Osteoblast (primary cell): ENCODE measurements at regions not wholly inside any gene's neighbourhood (a gene's known extent, or its start where the extent isn't known, plus 50 kb on each side); places are given as distances from the start of the nearest gene placed in this dataset.
A peak's percentile ranks its signal among the peaks of the same experiment; 100 is the strongest.

ENCODE experiments used
- DNase-seq: peaks from one replicate; pipeline ENCODE4 v3.0.0; 2011; ENCODE audit warnings: low spot score, mixed read lengths; ENCODE audit not compliant: insufficient read length; ENCODE audit errors: missing footprints
- H2AFZ ChIP-seq: 2 replicates; pipeline ENCODE4 v1.6.0; 2011; ENCODE audit warnings: mild to moderate bottlenecking, low read length
- H3K27ac ChIP-seq: 2 replicates; pipeline ENCODE4 v1.5.1; 2011; ENCODE audit warnings: mild to moderate bottlenecking, low read depth, low read length, moderate library complexity
- H3K27me3 ChIP-seq: 2 replicates; pipeline ENCODE4 v1.6.0; 2012; ENCODE audit warnings: mild to moderate bottlenecking, control low read depth, inconsistent platforms, low read length, moderate library complexity; ENCODE audit not compliant: insufficient read depth
- H3K36me3 ChIP-seq: 2 replicates; pipeline ENCODE4 v1.5.1; 2011; ENCODE audit warnings: mild to moderate bottlenecking, low read length, control low read depth, moderate library complexity; ENCODE audit not compliant: insufficient read depth
- H3K4me1 ChIP-seq: 2 replicates; pipeline ENCODE4 v1.5.1; 2011; ENCODE audit warnings: mild to moderate bottlenecking, low read length, control low read depth, moderate library complexity; ENCODE audit not compliant: insufficient read depth
- H3K4me2 ChIP-seq: 2 replicates; pipeline ENCODE4 v1.6.0; 2011; ENCODE audit warnings: mild to moderate bottlenecking, low read length; ENCODE audit not compliant: insufficient read depth
- H3K4me3 ChIP-seq: fragments of 200-600 bp; sonication (generic); 3 replicates; pipeline ENCODE4 v1.5.1; 2012; ENCODE audit warnings: mild to moderate bottlenecking, low read length, inconsistent platforms; ENCODE audit not compliant: insufficient read depth
- H3K79me2 ChIP-seq: 2 replicates; pipeline ENCODE4 v1.6.0; 2012; ENCODE audit warnings: mild to moderate bottlenecking, low read length, control low read depth, inconsistent platforms; ENCODE audit not compliant: insufficient read depth
- H3K9me3 ChIP-seq: 2 replicates; pipeline ENCODE4 v1.5.1; 2011; ENCODE audit warnings: low read depth, low read length, control low read depth
- H4K20me1 ChIP-seq: 2 replicates; pipeline ENCODE4 v1.6.0; 2012; ENCODE audit warnings: mild to moderate bottlenecking, low read length, control low read depth; ENCODE audit not compliant: insufficient read depth
- CTCF ChIP-seq: IDR thresholded peaks from 2 replicates; pipeline ENCODE4 v1.5.1; 2011; ENCODE audit warnings: mild to moderate bottlenecking, low read depth, low read length, moderate library complexity; ENCODE audit errors: extremely low read depth

- Histone ChIP-seq H3K9me3 (no peaks in the 10 kb centered on the region), H3K36me3 (no peaks in the 10 kb centered on the region), H3K4me2 (no peak overlapping the region), H3K27ac (no peak overlapping the region), H3K4me3 (no peak overlapping the region), H3K79me2 (no peaks in the 10 kb centered on the region), H4K20me1 (no peaks in the 10 kb centered on the region), H3K27me3 (no peaks in the 10 kb centered on the region), H3K4me1 (peaks cover 6% of the 10 kb centered on the region), H2AFZ (no peak overlapping the region)
- no peak for DNase-seq
- TF ChIP-seq CTCF: no peak
Observed at GRCh38 chr15:100786139-100786531, 93.5 kb upstream of the ALDH1A3 start.

DNA sequence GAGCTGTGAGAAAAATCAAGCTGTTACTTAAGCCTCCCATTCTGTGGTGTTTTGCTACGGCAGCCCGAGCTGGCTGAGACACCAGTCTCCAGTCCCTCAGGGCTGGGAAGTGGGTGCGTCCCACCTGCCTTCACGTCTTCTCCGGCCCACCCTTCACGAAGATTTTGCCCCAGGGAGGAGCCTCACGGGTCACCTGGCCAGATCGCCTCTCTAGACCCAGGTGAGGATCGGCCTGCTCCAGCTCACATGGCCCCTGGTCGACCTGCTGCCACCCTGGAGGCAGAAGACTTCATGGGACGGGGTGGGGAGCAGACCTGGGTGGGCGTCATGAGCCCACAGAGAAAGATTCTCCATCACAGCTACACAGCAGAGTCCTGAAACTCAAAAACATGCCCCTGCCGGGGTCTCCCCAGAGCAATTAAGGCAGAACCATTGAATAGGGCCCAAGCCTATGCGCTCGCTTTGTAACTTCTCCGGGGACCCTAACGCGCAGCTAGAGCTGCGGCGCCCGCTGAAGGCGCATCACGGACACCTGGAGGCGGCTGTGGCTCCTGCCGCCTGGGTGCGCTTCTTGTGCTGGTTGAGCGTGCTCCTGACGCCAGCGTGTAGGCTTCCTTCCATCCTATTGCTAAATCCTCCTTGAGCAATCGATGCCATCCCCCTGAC lies 92.6 kb upstream of the ALDH1A3 start:
- no peaks in the 10 kb centered on the region for H3K27me3 ChIP-seq
- H3K4me3 ChIP-seq: no peak overlapping the region
- H2AFZ ChIP-seq: no peak overlapping the region
- no peak overlapping the region for H3K4me2 ChIP-seq
- no peaks in the 10 kb centered on the region for H3K9me3 ChIP-seq
- DNase-seq: peak; percentile 25
- H3K4me1 ChIP-seq: peaks cover 2% of the 10 kb centered on the region
- H3K27ac ChIP-seq: no peak overlapping the region
- TF ChIP-seq CTCF: no peak
- H3K36me3 ChIP-seq: no peaks in the 10 kb centered on the region
- no peaks in the 10 kb centered on the region for H3K79me2 ChIP-seq
- H4K20me1 ChIP-seq: no peaks in the 10 kb centered on the region

DNA sequence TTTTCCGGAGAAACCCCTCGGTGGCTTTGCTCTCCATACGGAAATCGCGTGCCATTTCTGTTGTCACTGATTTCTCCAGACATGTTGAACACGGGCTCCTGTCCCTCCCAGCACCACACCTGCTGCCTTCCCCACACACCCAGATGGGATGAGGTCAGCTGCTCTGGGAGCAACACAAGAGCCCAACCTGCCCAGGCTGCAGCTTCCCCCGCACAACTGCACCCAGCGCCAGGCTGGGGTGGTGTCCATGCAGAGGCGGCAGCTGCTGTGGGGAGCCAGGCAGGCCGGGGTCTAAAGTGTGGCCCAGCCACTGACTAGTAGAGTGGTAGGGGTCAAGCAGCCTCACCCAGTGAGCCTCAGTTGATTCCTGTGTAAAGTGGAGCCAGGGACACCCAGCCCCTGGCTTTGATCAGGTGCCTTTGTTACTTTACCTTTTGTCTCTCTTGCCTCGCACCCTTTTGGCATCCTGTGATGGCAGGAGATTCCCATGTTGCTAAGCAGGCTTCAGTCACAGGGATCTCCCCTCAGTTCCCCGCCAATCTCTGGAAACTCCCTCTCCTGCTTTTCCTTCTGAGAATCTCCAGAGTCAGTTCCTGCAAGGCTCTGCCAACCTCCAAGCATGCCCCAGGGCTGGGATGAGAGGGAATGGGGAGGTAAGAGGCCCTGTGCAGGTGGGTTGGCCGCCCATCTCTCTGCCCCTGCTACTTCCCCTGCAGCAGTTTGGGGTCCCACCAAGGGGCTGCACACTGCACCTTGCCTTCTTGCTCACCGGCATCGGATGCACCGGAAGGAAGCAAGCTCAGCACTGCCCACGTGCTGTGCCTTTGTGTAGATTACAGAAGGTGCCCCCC lies 91.8 kb upstream of the ALDH1A3 start:
- no peak for TF ChIP-seq CTCF
- no peak overlapping the region for H3K4me2 ChIP-seq
- H3K36me3 ChIP-seq: no peaks in the 10 kb centered on the region
- no peaks in the 10 kb centered on the region for H3K4me1 ChIP-seq
- no peak overlapping the region for H3K27ac ChIP-seq
- H3K9me3 ChIP-seq: no peaks in the 10 kb centered on the region
- no peak overlapping the region for H2AFZ ChIP-seq
- DNase-seq: peak; percentile 37
- H4K20me1 ChIP-seq: no peaks in the 10 kb centered on the region
- H3K27me3 ChIP-seq: no peaks in the 10 kb centered on the region
- H3K79me2 ChIP-seq: no peaks in the 10 kb centered on the region
- H3K4me3 ChIP-seq: no peak overlapping the region

DNA sequence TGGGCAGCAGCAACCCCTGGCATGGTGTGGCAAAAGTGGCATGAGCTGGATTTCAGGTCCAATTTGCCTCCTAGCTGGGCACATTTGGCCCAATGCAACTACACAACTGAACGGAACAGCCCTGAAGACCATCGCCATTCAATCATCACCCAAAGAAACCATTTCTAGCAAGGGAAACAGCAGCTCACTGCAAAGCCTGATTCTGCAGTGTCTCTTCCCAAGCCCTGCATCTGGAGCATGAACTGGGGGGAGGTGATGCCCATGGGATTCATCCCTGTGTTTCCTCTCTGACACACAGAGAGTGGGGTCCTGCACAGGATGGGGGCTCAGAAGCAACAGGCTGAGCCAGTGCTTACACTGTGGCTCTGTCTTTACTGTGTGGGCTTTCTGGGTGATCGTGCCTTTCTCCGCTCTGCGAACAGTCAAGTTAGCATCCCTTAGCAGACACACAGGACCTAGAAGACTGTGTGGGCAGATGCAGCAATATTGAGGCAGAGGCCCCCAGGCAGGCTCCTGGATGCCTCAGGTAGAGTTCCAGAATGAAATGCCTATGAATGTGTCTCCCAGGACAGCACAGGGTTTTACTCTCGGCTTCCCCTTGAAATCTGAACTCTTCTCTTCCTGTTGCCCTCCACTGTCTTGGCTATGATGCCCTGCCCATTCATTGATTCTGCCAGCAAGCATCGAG lies 91.1 kb upstream of the ALDH1A3 start:
- no peaks in the 10 kb centered on the region for H3K27me3 ChIP-seq
- no peaks in the 10 kb centered on the region for H3K9me3 ChIP-seq
- no peaks in the 10 kb centered on the region for H4K20me1 ChIP-seq
- no peak overlapping the region for H3K27ac ChIP-seq
- no peak overlapping the region for H3K4me3 ChIP-seq
- H3K36me3 ChIP-seq: no peaks in the 10 kb centered on the region
- H2AFZ ChIP-seq: no peak overlapping the region
- H3K79me2 ChIP-seq: no peaks in the 10 kb centered on the region
- no peaks in the 10 kb centered on the region for H3K4me1 ChIP-seq
- H3K4me2 ChIP-seq: no peak overlapping the region
- TF ChIP-seq CTCF: no peak
- no peak for DNase-seq
